ENCODE measurements at regions not wholly inside any gene's neighbourhood (a gene's known extent, or its start where the extent isn't known, plus 50 kb on each side); places are given as distances from the start of the nearest gene placed in this dataset.

DNA sequence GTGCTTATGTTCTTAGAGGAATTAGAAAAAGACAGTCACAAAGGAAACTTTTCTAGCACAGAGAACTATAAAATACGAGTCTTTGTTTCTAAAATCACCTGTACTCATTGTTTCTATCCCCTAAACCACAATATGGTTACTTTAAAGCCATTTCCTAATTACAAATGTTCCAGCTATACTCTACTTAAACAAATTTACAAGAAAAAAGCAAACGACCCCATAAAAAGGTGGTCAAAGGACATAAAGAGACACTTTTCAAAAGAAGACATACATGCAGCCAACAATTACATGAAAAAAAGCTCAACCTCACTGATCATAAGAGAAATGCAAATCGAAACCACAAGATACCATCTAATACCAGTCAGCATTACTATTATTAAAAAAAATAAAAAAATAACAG lies 447.3 kb downstream of the RAB28 start:
- TF ChIP-seq, protein P1, sequence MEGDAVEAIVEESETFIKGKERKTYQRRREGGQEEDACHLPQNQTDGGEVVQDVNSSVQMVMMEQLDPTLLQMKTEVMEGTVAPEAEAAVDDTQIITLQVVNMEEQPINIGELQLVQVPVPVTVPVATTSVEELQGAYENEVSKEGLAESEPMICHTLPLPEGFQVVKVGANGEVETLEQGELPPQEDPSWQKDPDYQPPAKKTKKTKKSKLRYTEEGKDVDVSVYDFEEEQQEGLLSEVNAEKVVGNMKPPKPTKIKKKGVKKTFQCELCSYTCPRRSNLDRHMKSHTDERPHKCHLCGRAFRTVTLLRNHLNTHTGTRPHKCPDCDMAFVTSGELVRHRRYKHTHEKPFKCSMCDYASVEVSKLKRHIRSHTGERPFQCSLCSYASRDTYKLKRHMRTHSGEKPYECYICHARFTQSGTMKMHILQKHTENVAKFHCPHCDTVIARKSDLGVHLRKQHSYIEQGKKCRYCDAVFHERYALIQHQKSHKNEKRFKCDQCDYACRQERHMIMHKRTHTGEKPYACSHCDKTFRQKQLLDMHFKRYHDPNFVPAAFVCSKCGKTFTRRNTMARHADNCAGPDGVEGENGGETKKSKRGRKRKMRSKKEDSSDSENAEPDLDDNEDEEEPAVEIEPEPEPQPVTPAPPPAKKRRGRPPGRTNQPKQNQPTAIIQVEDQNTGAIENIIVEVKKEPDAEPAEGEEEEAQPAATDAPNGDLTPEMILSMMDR (IDR thresholded peaks at IDR 0.05 in 4 of 5, conservative IDR thresholded peaks at IDR 0.05 in 1 of 5): no peak
- TF ChIP-seq POLR2A (IDR thresholded peaks at IDR 0.05): no peak
